ENCODE measurements at regions not wholly inside any gene's neighbourhood (a gene's known extent, or its start where the extent isn't known, plus 50 kb on each side); places are given as distances from the start of the nearest gene placed in this dataset.

GRCh38 chr18:57954935-57955334 is 89.1 kb upstream of the NEDD4L start:
- WGBS (ENCODE audit: insufficient coverage): 91% methylated on average over 4 of the region's 4 CpGs
- intact Hi-C loops (cut with micrococcal nuclease): no loop called here
- no peaks in the 10 kb centered on the region for H3K4me1 ChIP-seq (ENCODE audit: control insufficient read depth, insufficient read depth, low read length)
- no peaks in the 10 kb centered on the region for H3K9me3 Mint-ChIP-seq
- no peak overlapping the region for H3K4me3 ChIP-seq (ENCODE audit: low read length)
- H3K4me3 Mint-ChIP-seq: no peak overlapping the region
- ATAC-seq (no peak), DNase-seq (no peak)
- no peak for TF ChIP-seq CTCF (IDR thresholded peaks at IDR 0.05)
- H3K4me1 Mint-ChIP-seq: no peaks in the 10 kb centered on the region
- H3K36me3 Mint-ChIP-seq: no peaks in the 10 kb centered on the region
- no peak overlapping the region for H3K27ac Mint-ChIP-seq
- H3K9me3 ChIP-seq (ENCODE audit: control insufficient read depth, insufficient read depth, low read length): no peaks in the 10 kb centered on the region
- H3K36me3 ChIP-seq (ENCODE audit: control insufficient read depth, insufficient read depth, low read length): no peaks in the 10 kb centered on the region
- H3K27me3 Mint-ChIP-seq (ENCODE audit: low read depth in 2 of 2): peaks cover 0 to 5% of the 10 kb centered on the region in 2 donors
- H3K27me3 ChIP-seq (ENCODE audit: control insufficient read depth, insufficient read depth, low read length): no peaks in the 10 kb centered on the region
- no peak overlapping the region for H3K27ac ChIP-seq (ENCODE audit: low read length)

- Mint-ChIP-seq H3K27me3 (ENCODE audit: low read depth in 2 of 2) (peaks cover 0 to 6% of the 10 kb centered on the region in 2 donors), H3K9me3 (no peaks in the 10 kb centered on the region), H3K27ac (no peak overlapping the region), H3K4me3 (no peak overlapping the region), H3K36me3 (no peaks in the 10 kb centered on the region), H3K4me1 (no peaks in the 10 kb centered on the region)
- DNase-seq (no peak), ATAC-seq (no peak)
- H3K27ac ChIP-seq (ENCODE audit: low read length): no peak overlapping the region
- intact Hi-C loops (cut with micrococcal nuclease): no loop called here
- H3K36me3 ChIP-seq (ENCODE audit: control insufficient read depth, insufficient read depth, low read length): no peaks in the 10 kb centered on the region
- H3K4me3 ChIP-seq (ENCODE audit: low read length): no peak overlapping the region
- 73% methylated on average over 5 of the region's 5 CpGs for WGBS (ENCODE audit: insufficient coverage)
- H3K4me1 ChIP-seq (ENCODE audit: control insufficient read depth, insufficient read depth, low read length): no peaks in the 10 kb centered on the region
- TF ChIP-seq CTCF (IDR thresholded peaks at IDR 0.05): no peak
- H3K9me3 ChIP-seq (ENCODE audit: control insufficient read depth, insufficient read depth, low read length): no peaks in the 10 kb centered on the region
- no peaks in the 10 kb centered on the region for H3K27me3 ChIP-seq (ENCODE audit: control insufficient read depth, insufficient read depth, low read length)
Observed at GRCh38 chr18:57953883-57954282, 90.1 kb upstream of the NEDD4L start.

- intact Hi-C loops (cut with micrococcal nuclease): no loop called here
- no peaks in the 10 kb centered on the region for H3K27me3 ChIP-seq (ENCODE audit: control insufficient read depth, insufficient read depth, low read length)
- no peaks in the 10 kb centered on the region for H3K4me1 ChIP-seq (ENCODE audit: control insufficient read depth, insufficient read depth, low read length)
- Mint-ChIP-seq H3K4me1 (no peaks in the 10 kb centered on the region), H3K9me3 (no peaks in the 10 kb centered on the region), H3K27me3 (ENCODE audit: low read depth in 2 of 2) (peaks cover 0 to 10% of the 10 kb centered on the region in 2 donors), H3K27ac (no peak overlapping the region), H3K36me3 (no peaks in the 10 kb centered on the region), H3K4me3 (no peak overlapping the region)
- WGBS (ENCODE audit: insufficient coverage): 89% methylated on average over 10 of the region's 10 CpGs
- DNase-seq: no peak
- no peak for TF ChIP-seq CTCF (IDR thresholded peaks at IDR 0.05)
- no peak overlapping the region for H3K4me3 ChIP-seq (ENCODE audit: low read length)
- no peaks in the 10 kb centered on the region for H3K36me3 ChIP-seq (ENCODE audit: control insufficient read depth, insufficient read depth, low read length)
- no peaks in the 10 kb centered on the region for H3K9me3 ChIP-seq (ENCODE audit: control insufficient read depth, insufficient read depth, low read length)
- no peak for ATAC-seq
- no peak overlapping the region for H3K27ac ChIP-seq (ENCODE audit: low read length)
Observed at GRCh38 chr18:57951999-57952774, 91.8 kb upstream of the NEDD4L start.
